GM23338 (cell line): ENCODE measurements at regions not wholly inside any gene's neighbourhood (a gene's known extent, or its start where the extent isn't known, plus 50 kb on each side); places are given as distances from the start of the nearest gene placed in this dataset.

Experiments
- ATAC-seq: fragments of 200-7000 bp; cut with Tn5 transposase; 3 replicates; pipeline ENCODE4 v1.9.1; 2020
- DNase-seq: peaks from one replicate; pipeline ENCODE4 v3.0.0-alpha.2; 2015; ENCODE audit warnings: low spot score
- H2AFZ ChIP-seq: fragments of 200-600 bp; sonication (generic); 2 replicates; pipeline ENCODE4 v1.8.0; 2016; ENCODE audit warnings: antibody characterized with exemption, mild to moderate bottlenecking, moderate library complexity
- H3F3A ChIP-seq: fragments of 200-600 bp; sonication (generic); replicated peaks from 2 replicates; pipeline ENCODE4 v1.8.0; 2017; ENCODE audit warnings: antibody characterized with exemption, mixed run types, low read depth
- H3K27ac ChIP-seq: fragments of 200-600 bp; sonication (generic); 2 replicates; pipeline ENCODE4 v1.6.1; 2016; ENCODE audit warnings: low read depth
- H3K27me3 ChIP-seq: fragments of 200-600 bp; sonication (generic); 2 replicates; pipeline ENCODE4 v1.8.0; 2016; ENCODE audit warnings: mild to moderate bottlenecking, mixed run types, moderate library complexity; ENCODE audit not compliant: insufficient read depth
- H3K36me3 ChIP-seq: fragments of 200-600 bp; sonication (generic); 2 replicates; pipeline ENCODE4 v1.8.0; 2016; ENCODE audit warnings: mild to moderate bottlenecking; ENCODE audit not compliant: insufficient read depth
- H3K4me1 ChIP-seq: fragments of 200-600 bp; sonication (generic); 2 replicates; pipeline ENCODE4 v1.8.0; 2016; ENCODE audit warnings: mild to moderate bottlenecking, moderate library complexity; ENCODE audit not compliant: insufficient read depth
- H3K4me2 ChIP-seq: fragments of 200-600 bp; sonication (generic); 2 replicates; pipeline ENCODE4 v1.7.1; 2017; ENCODE audit warnings: mixed run types
- H3K4me3 ChIP-seq: fragments of 200-600 bp; sonication (generic); 2 replicates; pipeline ENCODE4 v1.6.1; 2016; ENCODE audit warnings: mixed run types
- H3K79me2 ChIP-seq: fragments of 200-600 bp; sonication (generic); replicated peaks from 2 replicates; pipeline ENCODE4 v1.8.0; 2017; ENCODE audit warnings: mild to moderate bottlenecking; ENCODE audit not compliant: insufficient read depth
- H3K9me2 ChIP-seq: fragments of 200-600 bp; sonication (generic); 2 replicates; pipeline ENCODE4 v1.8.0; 2017; ENCODE audit not compliant: insufficient read depth
- H4K20me1 ChIP-seq: fragments of 200-600 bp; sonication (generic); replicated peaks from 2 replicates; pipeline ENCODE4 v1.8.0; 2017; ENCODE audit warnings: mild to moderate bottlenecking; ENCODE audit not compliant: insufficient read depth
- H3K27ac Mint-ChIP-seq: 2 replicates; pipeline ENCODE4 v1.8.0; 2020; ENCODE audit warnings: inconsistent platforms, mild to moderate bottlenecking, moderate library complexity, mixed read lengths
- H3K27me3 Mint-ChIP-seq: 3 replicates; pipeline ENCODE4 v1.8.0; 2022; ENCODE audit warnings: low read depth, mild to moderate bottlenecking, moderate library complexity, mixed read lengths, inconsistent platforms; ENCODE audit not compliant: insufficient read depth, poor library complexity
- H3K36me3 Mint-ChIP-seq: 3 replicates; pipeline ENCODE4 v1.8.0; 2021; ENCODE audit warnings: low read depth, mild to moderate bottlenecking, inconsistent platforms, moderate library complexity, mixed read lengths
- H3K4me1 Mint-ChIP-seq: 3 replicates; pipeline ENCODE4 v1.8.0; 2020; ENCODE audit warnings: mild to moderate bottlenecking, inconsistent platforms, mixed read lengths
- H3K4me3 Mint-ChIP-seq: 3 replicates; pipeline ENCODE4 v1.8.0; 2021; ENCODE audit warnings: moderate library complexity, mild to moderate bottlenecking, inconsistent platforms, mixed read lengths
- H3K9me3 Mint-ChIP-seq: 3 replicates; pipeline ENCODE4 v1.8.0; 2020; ENCODE audit warnings: moderate library complexity, mild to moderate bottlenecking, inconsistent platforms, mixed read lengths
- CREB1 ChIP-seq: fragments of 250-450 bp; sonication (Bioruptor Pico); IDR thresholded peaks from 2 replicates; pipeline ENCODE4 v1.5.0; 2020; ENCODE audit warnings: low read depth, mild to moderate bottlenecking, moderate library complexity
- CTCF ChIP-seq, 2 experiments: fragments of 200-600 bp in 1 of 2; sonication (generic) in 1 of 2; conservative IDR thresholded peaks; 2 replicates each; pipeline versions ENCODE4 v1.5.1 to v1.6.1; 2016 to 2017; ENCODE audit warnings: antibody characterized with exemption in 2 of 2, low read depth in 2 of 2, mild to moderate bottlenecking in 2 of 2, moderate library complexity in 1 of 2
- ETS1 ChIP-seq: IDR thresholded peaks from 2 replicates; pipeline ENCODE4 v1.6.1; 2016; ENCODE audit warnings: antibody characterized with exemption
- EZH2 ChIP-seq: fragments of 200-600 bp; sonication (generic); IDR thresholded peaks from one replicate; pipeline ENCODE4 v1.8.0; 2017; ENCODE audit warnings: antibody characterized with exemption, mild to moderate bottlenecking, low read depth; ENCODE audit not compliant: unreplicated experiment
- EZH2phosphoT487 ChIP-seq: fragments of 200-600 bp; sonication (generic); IDR thresholded peaks from one replicate; pipeline ENCODE4 v1.8.1; 2018; ENCODE audit warnings: antibody characterized with exemption; ENCODE audit not compliant: unreplicated experiment
- JUNB ChIP-seq: IDR thresholded peaks from one replicate; pipeline ENCODE4 v1.6.1; 2016; ENCODE audit warnings: antibody characterized with exemption; ENCODE audit not compliant: unreplicated experiment
- NANOG ChIP-seq: IDR thresholded peaks from 2 replicates; pipeline ENCODE4 v1.6.1; 2016; ENCODE audit warnings: antibody characterized with exemption, borderline replicate concordance
- POLR2AphosphoS5 ChIP-seq: IDR thresholded peaks from 2 replicates; pipeline ENCODE4 v1.6.1; 2016; ENCODE audit warnings: antibody characterized with exemption, low read depth
- REST ChIP-seq: IDR thresholded peaks from one replicate; pipeline ENCODE4 v1.6.1; 2018; ENCODE audit warnings: antibody characterized with exemption; ENCODE audit not compliant: unreplicated experiment
- STAT1 ChIP-seq: IDR thresholded peaks from one replicate; pipeline ENCODE4 v1.6.1; 2016; ENCODE audit warnings: antibody characterized with exemption; ENCODE audit not compliant: unreplicated experiment
- ZNF114 ChIP-seq: fragments of 250-450 bp; sonication (Bioruptor Pico); IDR thresholded peaks from 2 replicates; pipeline ENCODE4 v1.5.0; 2020; ENCODE audit warnings: mild to moderate bottlenecking, moderate library complexity
- ZNF331 ChIP-seq: fragments of 250-450 bp; sonication (Bioruptor Pico); IDR thresholded peaks from 2 replicates; pipeline ENCODE4 v1.5.0; 2020; ENCODE audit warnings: low read depth, mild to moderate bottlenecking, moderate library complexity

- no peak for TF ChIP-seq EZH2phosphoT487
- TF ChIP-seq EZH2, result no peak
- TF ChIP-seq REST, result no peak
- TF ChIP-seq STAT1, result no peak
- TF ChIP-seq ETS1, result no peak
- TF ChIP-seq ZNF331 (CRISPR knock-in tag), result no peak
- TF ChIP-seq NANOG, result no peak
- no peak for TF ChIP-seq JUNB
- TF ChIP-seq POLR2AphosphoS5, result no peak
- H3F3A ChIP-seq, result no peaks in the 10 kb centered on the region
- no peaks in the 10 kb centered on the region for H3K27me3 Mint-ChIP-seq
- no peaks in the 10 kb centered on the region for H3K27me3 ChIP-seq
- H3K9me3 Mint-ChIP-seq, result no peaks in the 10 kb centered on the region
- no peak overlapping the region for H3K27ac Mint-ChIP-seq
- no peak overlapping the region for H3K4me2 ChIP-seq
- no peaks in the 10 kb centered on the region for H3K36me3 Mint-ChIP-seq
- H3K4me1 ChIP-seq, result no peaks in the 10 kb centered on the region
- H3K27ac ChIP-seq, result no peak overlapping the region
- H3K9me2 ChIP-seq, result no peaks in the 10 kb centered on the region
- no peak for ATAC-seq
- no peak overlapping the region for H2AFZ ChIP-seq
- no peak overlapping the region for H3K4me3 Mint-ChIP-seq
- H3K36me3 ChIP-seq, result no peaks in the 10 kb centered on the region
- H4K20me1 ChIP-seq, result no peaks in the 10 kb centered on the region
- no peak for DNase-seq
- H3K4me3 ChIP-seq, result no peak overlapping the region
- no peaks in the 10 kb centered on the region for H3K79me2 ChIP-seq
- H3K4me1 Mint-ChIP-seq, result no peaks in the 10 kb centered on the region
Observed at GRCh38 chr4:148692242-148692641, 250.0 kb upstream of the NR3C2 start.

GRCh38 chr4:148686449-148686848 is 244.2 kb upstream of the NR3C2 start:
- Histone ChIP-seq H3F3A (no peaks in the 10 kb centered on the region), H3K9me2 (peaks cover 4% of the 10 kb centered on the region; the same call in 1 of the 2 replicates), H3K79me2 (no peaks in the 10 kb centered on the region), H3K27me3 (no peaks in the 10 kb centered on the region), H3K36me3 (no peaks in the 10 kb centered on the region), H2AFZ (no peak overlapping the region), H3K4me3 (no peak overlapping the region), H3K4me2 (no peak overlapping the region), H3K4me1 (no peaks in the 10 kb centered on the region), H3K27ac (no peak overlapping the region), H4K20me1 (no peaks in the 10 kb centered on the region)
- Mint-ChIP-seq H3K27ac (no peak overlapping the region), H3K9me3 (no peaks in the 10 kb centered on the region), H3K4me3 (no peak overlapping the region), H3K36me3 (no peaks in the 10 kb centered on the region), H3K4me1 (no peaks in the 10 kb centered on the region), H3K27me3 (no peaks in the 10 kb centered on the region)
- DNase-seq, result no peak
- ATAC-seq, result no peak
- TF ChIP-seq POLR2AphosphoS5, result no peak
- TF ChIP-seq ETS1, result no peak
- TF ChIP-seq NANOG, result no peak
- no peak for TF ChIP-seq CREB1 (CRISPR knock-in tag)
- TF ChIP-seq EZH2phosphoT487, result no peak
- no peak for TF ChIP-seq JUNB
- TF ChIP-seq STAT1, result no peak
- TF ChIP-seq ZNF331 (CRISPR knock-in tag), result no peak
- no peak for TF ChIP-seq ZNF114 (CRISPR knock-in tag)
- no peak for TF ChIP-seq REST
- no peak for TF ChIP-seq EZH2
- TF ChIP-seq CTCF (conservative IDR thresholded peaks at IDR 0.05; ENCODE audit: low read depth in 2 of 2), result no peak
